Peyer's patch (tissue), 4 donors: ENCODE measurements at regions not wholly inside any gene's neighbourhood (a gene's known extent, or its start where the extent isn't known, plus 50 kb on each side); places are given as distances from the start of the nearest gene placed in this dataset.

Experiments used
- POLR2A ChIP-seq, 2 donors: fragments of 450-650 bp; IDR thresholded peaks; one replicate each; pipeline ENCODE4 v1.5.1; 2017; ENCODE audit warnings: antibody characterized with exemption in 2 of 2, mild to moderate bottlenecking in 2 of 2, moderate library complexity in 2 of 2
- TF ChIP-seq, protein P1 (sequence below), 6 experiments: fragments of 450-650 bp in 4 of 6; fragments of 200-600 bp in 2 of 6; sonication (generic) in 1 of 6; IDR thresholded peaks; one replicate each; pipeline ENCODE4 v1.5.1; 2017 to 2019; ENCODE audit warnings: antibody characterized with exemption in 6 of 6, mild to moderate bottlenecking in 3 of 6, moderate library complexity in 1 of 6

DNA sequence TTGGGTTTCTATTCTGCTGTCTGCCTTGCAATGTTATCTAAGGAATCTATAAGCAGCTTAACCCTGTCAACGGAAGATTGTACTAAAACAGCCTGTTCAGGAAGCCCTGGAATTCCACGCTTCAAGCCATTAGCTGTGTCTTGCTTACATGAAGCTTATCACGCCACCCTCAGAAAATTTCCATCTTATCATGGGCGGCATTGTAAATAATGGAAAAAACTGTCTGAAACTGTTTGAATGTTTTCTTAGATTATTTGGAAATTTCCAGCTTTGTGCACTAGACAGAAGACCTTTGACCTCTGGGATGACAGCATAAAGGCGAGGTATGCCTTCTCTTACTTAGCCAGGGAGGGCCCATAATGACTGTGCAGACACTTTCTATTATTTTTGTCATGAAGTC lies 319.7 kb downstream of the KCNRG start:
- TF ChIP-seq POLR2A (IDR thresholded peaks at IDR 0.05): no peak
- TF ChIP-seq, protein P1, sequence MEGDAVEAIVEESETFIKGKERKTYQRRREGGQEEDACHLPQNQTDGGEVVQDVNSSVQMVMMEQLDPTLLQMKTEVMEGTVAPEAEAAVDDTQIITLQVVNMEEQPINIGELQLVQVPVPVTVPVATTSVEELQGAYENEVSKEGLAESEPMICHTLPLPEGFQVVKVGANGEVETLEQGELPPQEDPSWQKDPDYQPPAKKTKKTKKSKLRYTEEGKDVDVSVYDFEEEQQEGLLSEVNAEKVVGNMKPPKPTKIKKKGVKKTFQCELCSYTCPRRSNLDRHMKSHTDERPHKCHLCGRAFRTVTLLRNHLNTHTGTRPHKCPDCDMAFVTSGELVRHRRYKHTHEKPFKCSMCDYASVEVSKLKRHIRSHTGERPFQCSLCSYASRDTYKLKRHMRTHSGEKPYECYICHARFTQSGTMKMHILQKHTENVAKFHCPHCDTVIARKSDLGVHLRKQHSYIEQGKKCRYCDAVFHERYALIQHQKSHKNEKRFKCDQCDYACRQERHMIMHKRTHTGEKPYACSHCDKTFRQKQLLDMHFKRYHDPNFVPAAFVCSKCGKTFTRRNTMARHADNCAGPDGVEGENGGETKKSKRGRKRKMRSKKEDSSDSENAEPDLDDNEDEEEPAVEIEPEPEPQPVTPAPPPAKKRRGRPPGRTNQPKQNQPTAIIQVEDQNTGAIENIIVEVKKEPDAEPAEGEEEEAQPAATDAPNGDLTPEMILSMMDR (IDR thresholded peaks at IDR 0.05): no peak
